Sigmoid colon (tissue), 4 donors: ENCODE measurements at regions not wholly inside any gene's neighbourhood (a gene's known extent, or its start where the extent isn't known, plus 50 kb on each side); places are given as distances from the start of the nearest gene placed in this dataset.

ENCODE experiments used
- CTCF ChIP-seq, 4 experiments: fragments of 450-650 bp in 3 of 4; fragments of 200-600 bp in 1 of 4; IDR thresholded peaks; one replicate each; pipeline ENCODE4 v1.5.1; 2016 to 2019; ENCODE audit warnings: antibody characterized with exemption in 4 of 4, mild to moderate bottlenecking in 3 of 4, moderate library complexity in 2 of 4
- EP300 ChIP-seq, 4 donors: sonication (generic); formaldehyde crosslinking; IDR thresholded peaks; one replicate each; pipeline ENCODE4 v1.6.1; 2017; ENCODE audit warnings: antibody characterized with exemption in 4 of 4
- POLR2A ChIP-seq, 2 donors: fragments of 450-650 bp; IDR thresholded peaks; one replicate each; pipeline ENCODE4 v1.6.1; 2016; ENCODE audit warnings: antibody characterized with exemption in 2 of 2, mild to moderate bottlenecking in 2 of 2, moderate library complexity in 2 of 2
- POLR2AphosphoS5 ChIP-seq, 4 donors: sonication (generic); formaldehyde crosslinking; IDR thresholded peaks; one replicate each; pipeline ENCODE4 v1.6.1; 2017; ENCODE audit warnings: antibody characterized with exemption in 4 of 4

DNA sequence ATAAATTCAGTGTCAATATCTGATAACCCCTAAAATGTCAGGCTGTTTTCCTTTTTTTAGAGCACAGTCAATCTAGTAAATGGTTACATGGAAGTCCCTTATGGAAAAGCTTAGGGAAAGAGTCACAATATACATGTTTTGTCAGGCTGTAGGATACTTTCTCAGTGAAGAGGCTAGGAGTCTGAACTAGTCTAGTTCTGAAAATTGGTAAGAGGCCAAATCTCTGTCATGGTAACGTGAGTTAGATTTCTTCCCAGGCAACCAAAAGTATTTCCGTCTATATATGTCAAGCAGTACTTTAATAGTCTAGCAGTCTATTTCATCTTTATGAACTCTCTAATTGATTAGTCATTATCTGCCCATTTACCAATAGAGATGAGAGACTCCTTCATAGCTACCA, 215.9 kb upstream of the LRRC3B start:
- TF ChIP-seq CTCF (IDR thresholded peaks at IDR 0.05) (no peak), EP300 (IDR thresholded peaks at IDR 0.05) (no peak), POLR2AphosphoS5 (IDR thresholded peaks at IDR 0.05) (no peak), POLR2A (IDR thresholded peaks at IDR 0.05) (no peak)
